Natural killer cell (primary cell): ENCODE measurements at regions not wholly inside any gene's neighbourhood (a gene's known extent, or its start where the extent isn't known, plus 50 kb on each side); places are given as distances from the start of the nearest gene placed in this dataset.

Experiments used
- ATAC-seq, 3 donors: fragments of 150-1000 bp in 2 of 3; fragments of 200-7000 bp in 1 of 3; cut with Tn5 transposase; 1 replicate in 1 of 3; 2 replicates in 2 of 3; pipeline ENCODE4 v1.10.0; 2021; ENCODE audit warnings: mild to moderate bottlenecking in 2 of 3, moderate library complexity in 2 of 3
- DNase-seq, 2 donors: peaks; one replicate each; pipeline versions ENCODE4 v3.0.0 to v3.0.0-alpha.2; 2013 to 2021; ENCODE audit warnings: mixed read lengths in 1 of 2
- H3K27ac ChIP-seq: one replicate; pipeline ENCODE4 v1.5.1; 2013; ENCODE audit warnings: mild to moderate bottlenecking, low read length
- H3K27me3 ChIP-seq: one replicate; pipeline ENCODE4 v1.6.1; 2013; ENCODE audit warnings: low read length; ENCODE audit not compliant: control insufficient read depth, insufficient read depth
- H3K36me3 ChIP-seq: one replicate; pipeline ENCODE4 v1.6.1; 2013; ENCODE audit warnings: low read length; ENCODE audit not compliant: control insufficient read depth, insufficient read depth
- H3K4me1 ChIP-seq: one replicate; pipeline ENCODE4 v1.6.1; 2013; ENCODE audit warnings: low read length; ENCODE audit not compliant: control insufficient read depth, insufficient read depth
- H3K4me3 ChIP-seq: one replicate; pipeline ENCODE4 v1.5.1; 2013; ENCODE audit warnings: low read length
- H3K9me3 ChIP-seq: one replicate; pipeline ENCODE4 v1.6.1; 2013; ENCODE audit warnings: low read length; ENCODE audit not compliant: control insufficient read depth, insufficient read depth
- H3K27ac Mint-ChIP-seq, 2 donors: one replicate each; pipeline ENCODE4 v1.8.0; 2022; ENCODE audit warnings: mild to moderate bottlenecking in 2 of 2, mixed read lengths in 2 of 2, moderate library complexity in 1 of 2
- H3K27me3 Mint-ChIP-seq, 2 donors: one replicate each; pipeline ENCODE4 v1.8.0; 2022; ENCODE audit warnings: low read depth in 2 of 2, mixed read lengths in 2 of 2
- H3K36me3 Mint-ChIP-seq: one replicate; pipeline ENCODE4 v1.8.0; 2022; ENCODE audit warnings: mixed read lengths
- H3K4me1 Mint-ChIP-seq, 2 donors: one replicate each; pipeline ENCODE4 v1.8.0; 2022; ENCODE audit warnings: mixed read lengths in 2 of 2
- H3K4me3 Mint-ChIP-seq: one replicate; pipeline ENCODE4 v1.8.0; 2022; ENCODE audit warnings: mild to moderate bottlenecking, moderate library complexity, mixed read lengths
- H3K9me3 Mint-ChIP-seq, 2 donors: one replicate each; pipeline ENCODE4 v1.8.0; 2022; ENCODE audit warnings: mixed read lengths in 2 of 2
- WGBS: methylation state at CpG from one replicate; pipeline ENCODE4 v1.1.7; 2013; ENCODE audit warnings: missing lambda C conversion rate; ENCODE audit not compliant: insufficient coverage; 5-methylcytosine and 5-hydroxymethylcytosine counted together
- intact Hi-C: fragments of 100-400 bp; cut with micrococcal nuclease; formaldehyde crosslinking; loops from one replicate; pipeline ENCODE4 v1.14.2; 2022
- TF ChIP-seq, protein P1 (sequence below): fragments of 200-600 bp; IDR thresholded peaks from one replicate; pipeline ENCODE4 v1.8.0; 2022; ENCODE audit warnings: antibody characterized with exemption

DNA sequence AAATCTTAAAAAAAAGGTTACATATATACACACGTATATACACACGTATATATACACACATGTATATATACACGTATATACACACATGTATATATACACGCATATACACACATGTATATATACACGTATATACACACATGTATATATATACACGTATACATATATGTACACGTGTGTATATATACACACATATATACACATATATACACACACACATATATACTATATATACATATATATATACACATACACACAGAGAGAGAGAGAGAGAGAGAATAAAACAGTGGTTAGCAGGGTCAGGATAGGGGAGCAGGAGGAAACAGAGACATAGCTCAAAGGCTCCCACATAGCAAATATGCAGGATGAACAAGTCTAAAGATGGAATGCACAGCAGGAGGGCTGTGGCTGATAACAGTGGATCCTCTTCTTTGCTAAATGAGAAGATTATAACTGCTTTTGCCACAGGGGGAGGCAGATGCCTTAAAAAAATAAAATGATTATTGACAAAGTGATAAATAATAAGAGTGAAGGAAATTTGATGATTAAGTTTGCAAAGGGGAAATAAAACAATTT is 714.5 kb downstream of the UQCRFS1 start:
- no CpG with 5 or more reads among the region's 7 CpGs for WGBS
- no peaks in the 10 kb centered on the region for H3K27me3 ChIP-seq
- H3K36me3 ChIP-seq: no peaks in the 10 kb centered on the region
- peak overlapping the region; percentile 79 for H3K27ac ChIP-seq
- no peaks in the 10 kb centered on the region for H3K9me3 Mint-ChIP-seq
- H3K4me1 Mint-ChIP-seq: peaks cover 65 to 70% of the 10 kb centered on the region in 2 donors
- ATAC-seq (no peak), DNase-seq (no peak)
- H3K27me3 Mint-ChIP-seq: no peaks in the 10 kb centered on the region
- intact Hi-C loops: no loop called here
- peaks cover 6% of the 10 kb centered on the region for H3K36me3 Mint-ChIP-seq
- peak overlapping the region; percentile 91 to 94 for H3K27ac Mint-ChIP-seq
- peak overlapping the region; percentile 86 for H3K4me3 Mint-ChIP-seq
- H3K9me3 ChIP-seq: no peaks in the 10 kb centered on the region
- H3K4me3 ChIP-seq: no peak overlapping the region
- TF ChIP-seq, protein P1, sequence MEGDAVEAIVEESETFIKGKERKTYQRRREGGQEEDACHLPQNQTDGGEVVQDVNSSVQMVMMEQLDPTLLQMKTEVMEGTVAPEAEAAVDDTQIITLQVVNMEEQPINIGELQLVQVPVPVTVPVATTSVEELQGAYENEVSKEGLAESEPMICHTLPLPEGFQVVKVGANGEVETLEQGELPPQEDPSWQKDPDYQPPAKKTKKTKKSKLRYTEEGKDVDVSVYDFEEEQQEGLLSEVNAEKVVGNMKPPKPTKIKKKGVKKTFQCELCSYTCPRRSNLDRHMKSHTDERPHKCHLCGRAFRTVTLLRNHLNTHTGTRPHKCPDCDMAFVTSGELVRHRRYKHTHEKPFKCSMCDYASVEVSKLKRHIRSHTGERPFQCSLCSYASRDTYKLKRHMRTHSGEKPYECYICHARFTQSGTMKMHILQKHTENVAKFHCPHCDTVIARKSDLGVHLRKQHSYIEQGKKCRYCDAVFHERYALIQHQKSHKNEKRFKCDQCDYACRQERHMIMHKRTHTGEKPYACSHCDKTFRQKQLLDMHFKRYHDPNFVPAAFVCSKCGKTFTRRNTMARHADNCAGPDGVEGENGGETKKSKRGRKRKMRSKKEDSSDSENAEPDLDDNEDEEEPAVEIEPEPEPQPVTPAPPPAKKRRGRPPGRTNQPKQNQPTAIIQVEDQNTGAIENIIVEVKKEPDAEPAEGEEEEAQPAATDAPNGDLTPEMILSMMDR: no peak
- H3K4me1 ChIP-seq: peaks cover 54% of the 10 kb centered on the region

DNA sequence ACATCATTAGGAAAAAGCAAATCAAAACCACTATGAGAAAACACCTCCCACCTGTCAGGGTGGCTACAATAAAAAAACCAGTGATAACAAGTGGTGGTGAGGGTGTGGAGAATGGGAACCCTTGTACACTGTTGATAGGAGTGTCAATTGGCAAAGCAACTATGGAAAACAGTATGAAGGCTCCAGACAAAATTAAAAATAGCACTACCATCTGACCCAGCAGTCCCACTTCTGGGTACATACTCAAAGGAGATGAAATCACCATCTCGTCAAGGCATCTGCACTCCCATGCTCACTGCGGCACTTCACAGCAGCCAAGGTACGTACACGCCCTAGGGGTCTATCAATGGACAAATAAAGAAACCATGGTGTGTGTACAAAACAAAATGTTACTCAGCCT is 715.1 kb downstream of the UQCRFS1 start:
- no peaks in the 10 kb centered on the region for H3K27me3 Mint-ChIP-seq
- no peak for DNase-seq
- no peak for ATAC-seq
- H3K9me3 ChIP-seq: no peaks in the 10 kb centered on the region
- no peak overlapping the region for H3K4me3 Mint-ChIP-seq
- H3K4me3 ChIP-seq: no peak overlapping the region
- intact Hi-C loops: no loop called here
- peak overlapping the region; percentile 91 to 94 for H3K27ac Mint-ChIP-seq
- WGBS: 100% methylated on average over 4 of the region's 4 CpGs
- H3K4me1 Mint-ChIP-seq: peaks cover 59 to 64% of the 10 kb centered on the region in 2 donors
- no peaks in the 10 kb centered on the region for H3K9me3 Mint-ChIP-seq
- no peaks in the 10 kb centered on the region for H3K27me3 ChIP-seq
- peaks cover 48% of the 10 kb centered on the region for H3K4me1 ChIP-seq
- peaks cover 6% of the 10 kb centered on the region for H3K36me3 Mint-ChIP-seq
- H3K27ac ChIP-seq: peak overlapping the region; percentile 33
- no peaks in the 10 kb centered on the region for H3K36me3 ChIP-seq
- TF ChIP-seq, protein P1: no peak

DNA sequence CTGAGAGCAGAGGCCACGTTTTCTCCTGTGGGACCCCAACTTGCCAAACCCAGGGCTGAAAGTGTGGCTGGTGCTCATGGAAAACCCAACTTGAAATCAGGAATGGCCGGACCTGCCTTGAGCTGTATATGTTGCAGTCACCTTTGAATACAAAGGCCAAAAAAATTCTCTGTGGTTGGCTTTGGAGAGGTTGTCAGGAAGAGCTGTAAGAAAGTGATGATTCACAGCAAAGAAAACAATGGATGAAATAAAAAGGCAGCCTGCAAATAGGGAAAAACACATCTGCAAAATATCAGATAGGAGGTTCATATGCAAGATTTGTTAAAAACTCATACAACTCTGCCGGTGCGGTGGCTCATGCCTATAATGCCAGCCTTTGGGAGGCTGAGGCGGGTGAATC is 715.8 kb downstream of the UQCRFS1 start:
- Histone ChIP-seq H3K9me3 (no peaks in the 10 kb centered on the region), H3K27ac (no peak overlapping the region), H3K36me3 (no peaks in the 10 kb centered on the region), H3K4me3 (no peak overlapping the region), H3K27me3 (no peaks in the 10 kb centered on the region), H3K4me1 (peaks cover 41% of the 10 kb centered on the region)
- Mint-ChIP-seq H3K4me1 (peaks cover 57% of the 10 kb centered on the region in 2 donors), H3K9me3 (no peaks in the 10 kb centered on the region), H3K36me3 (peaks cover 6% of the 10 kb centered on the region), H3K27ac (peak overlapping the region; percentile 91 to 94), H3K4me3 (peak overlapping the region; percentile 58), H3K27me3 (no peaks in the 10 kb centered on the region)
- TF ChIP-seq, protein P1: no peak
- WGBS: 91% methylated on average over 5 of the region's 5 CpGs
- no peak for DNase-seq
- intact Hi-C loops: no loop called here
- no peak for ATAC-seq

DNA sequence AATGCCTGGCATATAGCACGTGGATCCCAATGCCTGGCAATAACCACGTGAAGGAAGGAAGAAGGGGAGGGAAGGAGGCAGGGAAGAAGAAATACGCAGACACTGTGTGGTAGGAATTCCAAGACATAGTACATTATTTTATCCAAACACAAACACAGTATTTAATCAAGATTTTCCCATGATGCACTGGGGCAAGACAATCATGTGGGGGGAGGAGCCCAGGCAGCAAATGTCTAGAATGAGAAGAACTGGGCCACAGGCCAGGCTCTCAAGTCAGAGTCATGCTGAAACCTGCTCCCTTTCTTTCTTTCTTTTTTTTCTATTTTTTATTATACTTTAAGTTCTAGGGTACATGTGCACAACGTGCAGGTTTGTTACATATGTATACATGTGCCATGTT is 717.9 kb downstream of the UQCRFS1 start:
- Mint-ChIP-seq H3K27me3 (no peaks in the 10 kb centered on the region), H3K36me3 (peaks cover 6% of the 10 kb centered on the region), H3K4me1 (peaks cover 37 to 38% of the 10 kb centered on the region in 2 donors), H3K27ac (no peak overlapping the region), H3K9me3 (no peaks in the 10 kb centered on the region), H3K4me3 (no peak overlapping the region)
- Histone ChIP-seq H3K9me3 (no peaks in the 10 kb centered on the region), H3K4me1 (peaks cover 22% of the 10 kb centered on the region), H3K4me3 (no peak overlapping the region), H3K27me3 (no peaks in the 10 kb centered on the region), H3K27ac (no peak overlapping the region), H3K36me3 (no peaks in the 10 kb centered on the region)
- DNase-seq (no peak), ATAC-seq (no peak)
- WGBS: 83% methylated on average over 2 of the region's 4 CpGs
- intact Hi-C loops: no loop called here
- TF ChIP-seq, protein P1: no peak
